GM18499 (cell line): ENCODE measurements at regions not wholly inside any gene's neighbourhood (a gene's known extent, or its start where the extent isn't known, plus 50 kb on each side); places are given as distances from the start of the nearest gene placed in this dataset.

Experiments
- ATAC-seq: cut with Tn5 transposase; IDR thresholded peaks from one replicate; pipeline ENCODE4 v1.9.1; 2021; ENCODE audit warnings: moderate number of reproducible peaks; ENCODE audit not compliant: insufficient read depth, unreplicated experiment

DNA sequence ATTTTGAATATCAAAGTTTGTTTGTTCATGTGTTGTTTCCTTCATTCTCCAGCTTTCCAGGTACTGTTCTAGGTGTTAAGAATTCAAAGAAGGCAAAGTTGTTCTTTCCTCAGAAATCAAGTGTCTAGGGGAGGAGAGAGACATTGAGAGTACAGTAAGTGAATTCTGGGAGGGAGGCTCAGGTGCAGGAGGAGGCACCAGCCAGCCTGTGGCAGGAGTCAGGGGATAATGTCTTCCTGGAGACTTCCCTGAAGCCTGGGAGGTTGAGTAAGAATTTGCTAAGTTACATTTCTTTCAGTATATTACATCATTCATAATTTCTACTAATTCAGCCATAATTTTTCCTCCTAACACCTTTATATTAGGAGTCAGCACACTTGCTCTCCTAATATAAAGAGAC, 462.1 kb downstream of the TDRD15 start:
- ATAC-seq = no peak

- no peak for ATAC-seq
Observed at GRCh38 chr2:21590026-21590690, 466.4 kb downstream of the TDRD15 start.

DNA sequence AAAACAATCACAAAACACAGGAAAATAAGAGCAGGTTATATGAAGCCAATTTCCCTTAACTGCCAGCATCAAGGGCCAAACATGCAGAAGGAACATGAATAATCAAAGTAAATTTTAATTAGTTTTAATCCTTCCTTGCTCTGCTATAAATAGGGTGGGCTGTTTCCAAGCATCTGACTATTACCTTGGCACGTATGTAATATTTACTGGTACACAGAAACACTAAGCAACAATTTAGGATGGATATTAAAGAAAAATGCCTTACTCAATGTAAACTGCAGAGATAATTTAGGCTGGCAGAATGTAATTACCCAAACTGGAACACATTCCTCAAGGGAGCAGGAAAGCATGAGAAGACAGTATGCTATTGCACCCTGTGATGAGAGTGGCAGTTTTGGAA, 468.2 kb downstream of the TDRD15 start:
- ATAC-seq = no peak

DNA sequence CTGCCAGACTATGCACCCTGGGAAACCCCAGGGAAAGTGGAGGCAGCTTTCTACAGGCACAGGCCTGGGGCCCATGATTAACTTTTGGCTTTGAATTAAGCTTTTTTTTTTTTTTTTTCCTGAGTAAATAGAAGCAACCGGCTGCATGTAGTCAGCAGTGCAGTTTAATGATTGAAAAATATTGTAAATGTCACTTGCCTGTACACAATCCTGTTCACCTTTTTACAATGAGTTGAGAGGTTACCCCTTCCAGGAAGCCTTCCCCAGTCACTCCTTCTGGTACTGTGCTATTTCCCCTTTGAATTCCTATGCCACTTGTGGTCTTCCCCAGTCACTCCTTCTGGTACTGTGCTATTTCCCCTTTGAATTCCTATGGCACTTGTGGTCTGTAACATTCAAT, 475.6 kb downstream of the TDRD15 start:
- ATAC-seq = no peak

DNA sequence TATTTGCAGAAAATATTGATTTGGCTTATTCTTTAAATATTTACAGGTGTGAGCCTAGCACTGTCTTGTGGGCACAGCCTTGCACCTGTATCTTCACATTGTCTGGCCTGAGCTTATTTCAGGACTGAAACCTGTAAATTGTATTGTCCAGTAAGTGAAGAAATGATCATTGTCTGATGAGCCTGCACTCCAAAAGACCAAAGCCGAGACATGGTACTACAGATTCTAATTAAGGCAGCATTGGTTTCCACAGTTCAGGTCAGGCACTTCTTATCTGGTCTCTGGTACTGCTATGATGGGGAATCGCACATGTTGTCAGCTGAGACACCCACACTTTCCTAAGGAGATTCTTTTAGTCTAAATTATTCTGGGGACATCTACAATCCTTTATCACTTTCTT, 479.0 kb downstream of the TDRD15 start:
- ATAC-seq = no peak

DNA sequence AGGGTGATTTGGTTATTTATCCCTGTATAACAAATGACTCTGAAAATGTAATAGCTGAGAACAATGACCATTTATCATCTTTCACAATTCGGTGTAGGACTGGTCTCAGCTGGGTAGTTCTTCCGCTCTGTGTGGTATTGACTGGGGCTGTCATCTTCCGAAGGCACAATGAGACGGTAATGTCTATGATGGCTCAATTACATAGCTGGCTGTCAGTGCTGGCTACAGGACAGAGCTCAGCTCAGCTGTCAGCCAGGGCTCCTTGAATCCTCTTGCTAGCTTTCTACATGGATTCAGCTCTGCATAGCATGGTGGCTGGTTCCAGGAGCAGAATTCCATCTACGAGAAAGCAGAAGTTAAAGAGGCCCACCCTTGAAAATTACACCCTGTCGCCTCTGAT, 483.8 kb downstream of the TDRD15 start:
- ATAC-seq = no peak

DNA sequence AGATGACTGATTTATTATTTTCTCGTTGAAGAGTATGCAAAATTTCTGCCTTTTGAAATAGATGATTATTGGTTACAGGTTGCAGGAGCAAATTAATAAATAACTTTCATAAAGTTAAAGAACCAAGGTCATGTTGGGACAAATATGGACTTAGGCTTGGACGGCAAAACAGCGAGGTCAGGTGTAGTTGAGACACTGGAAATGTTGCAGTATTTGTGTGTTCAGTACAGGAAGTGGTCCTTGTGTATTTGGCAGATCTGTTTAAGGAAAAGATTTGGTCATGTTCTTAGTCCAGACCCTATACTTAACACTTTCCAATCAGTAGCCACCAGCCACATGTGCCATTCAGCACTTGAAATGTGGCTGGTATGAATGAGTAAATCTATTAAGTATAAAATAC, 486.5 kb downstream of the TDRD15 start:
- no peak for ATAC-seq

- ATAC-seq = no peak
Observed at GRCh38 chr2:21617885-21618434, 494.2 kb downstream of the TDRD15 start.

DNA sequence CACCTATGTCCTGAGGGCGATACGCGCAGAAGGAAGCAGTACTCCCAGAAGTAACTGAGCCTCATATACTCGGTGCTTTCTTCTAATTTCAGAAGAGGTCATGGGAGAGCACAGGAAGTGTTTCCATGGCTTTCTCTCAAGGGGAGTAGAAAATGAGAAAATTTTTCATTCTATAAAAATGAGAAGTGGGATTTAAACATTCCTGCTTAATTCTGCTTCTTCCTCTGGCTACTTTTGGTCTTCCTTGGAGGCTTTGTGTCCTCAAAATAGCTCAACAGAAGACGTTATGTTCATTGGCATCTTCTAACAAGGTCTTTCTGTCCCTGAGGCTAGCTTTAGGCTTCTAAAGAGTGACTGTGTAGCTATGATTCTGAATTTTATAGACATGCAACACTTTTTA, 497.0 kb downstream of the TDRD15 start:
- ATAC-seq = no peak

DNA sequence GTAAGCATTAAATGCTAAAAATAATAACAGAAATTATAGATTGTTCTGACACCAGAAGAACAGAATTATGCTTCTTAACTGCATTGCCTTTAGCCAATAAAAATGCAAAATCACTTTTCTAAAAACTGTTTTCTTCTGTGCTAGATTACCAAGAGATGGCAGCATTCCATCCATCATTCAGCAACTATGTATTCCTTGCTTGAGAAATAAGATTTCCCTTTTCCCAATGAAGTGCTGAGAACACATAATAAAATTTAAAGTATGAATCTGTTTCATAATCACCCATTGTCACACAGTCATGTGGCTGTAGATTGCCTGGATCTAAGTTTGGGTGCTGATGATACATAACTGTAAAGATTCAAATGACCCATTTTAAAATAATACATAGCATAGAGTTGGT, 504.2 kb downstream of the TDRD15 start:
- ATAC-seq = no peak

- no peak for ATAC-seq
Observed at GRCh38 chr2:21633015-21633414, 509.2 kb downstream of the TDRD15 start.

DNA sequence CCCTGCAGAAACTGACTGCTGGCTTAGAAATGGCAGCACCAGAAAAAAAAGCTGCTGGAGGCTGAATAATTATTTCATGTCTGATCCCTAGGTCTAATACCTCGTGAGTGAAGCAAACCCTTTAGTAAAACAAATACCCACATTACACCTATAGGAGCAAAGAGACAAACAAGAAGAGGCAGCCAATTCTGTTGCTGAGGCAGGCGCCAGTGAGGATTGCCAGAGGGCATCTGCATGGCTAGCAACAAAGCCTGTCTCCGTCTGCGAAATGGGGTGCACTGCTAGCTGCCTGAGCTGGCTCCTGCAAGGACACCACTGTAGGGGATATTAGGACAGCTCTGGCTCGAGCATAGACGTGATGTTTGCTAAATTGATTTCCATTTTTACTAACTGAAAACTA, 509.7 kb downstream of the TDRD15 start:
- ATAC-seq = no peak

DNA sequence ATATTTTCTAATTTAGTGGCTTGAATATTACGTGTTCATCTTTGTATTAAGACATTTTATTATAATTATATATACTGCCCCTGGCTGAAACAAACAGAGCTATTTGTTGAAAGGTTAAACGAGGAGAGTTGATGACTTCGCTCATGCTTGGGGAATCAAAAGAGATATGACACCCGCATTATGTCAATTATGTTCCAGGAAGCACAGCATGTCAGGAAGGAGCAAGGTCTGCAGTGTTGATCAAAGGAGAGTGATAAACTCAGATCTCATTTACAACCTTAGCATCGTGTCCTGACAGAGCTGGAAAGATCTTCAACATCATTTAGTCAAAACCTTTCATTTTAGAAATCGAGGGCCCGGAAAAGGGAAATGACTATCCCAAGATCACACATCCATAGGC, 510.1 kb downstream of the TDRD15 start:
- no peak for ATAC-seq

GRCh38 chr2:21640046-21640445, 516.3 kb downstream of the TDRD15 start:
- no peak for ATAC-seq

- ATAC-seq = no peak
Observed at GRCh38 chr2:21642647-21643046, 518.9 kb downstream of the TDRD15 start.

DNA sequence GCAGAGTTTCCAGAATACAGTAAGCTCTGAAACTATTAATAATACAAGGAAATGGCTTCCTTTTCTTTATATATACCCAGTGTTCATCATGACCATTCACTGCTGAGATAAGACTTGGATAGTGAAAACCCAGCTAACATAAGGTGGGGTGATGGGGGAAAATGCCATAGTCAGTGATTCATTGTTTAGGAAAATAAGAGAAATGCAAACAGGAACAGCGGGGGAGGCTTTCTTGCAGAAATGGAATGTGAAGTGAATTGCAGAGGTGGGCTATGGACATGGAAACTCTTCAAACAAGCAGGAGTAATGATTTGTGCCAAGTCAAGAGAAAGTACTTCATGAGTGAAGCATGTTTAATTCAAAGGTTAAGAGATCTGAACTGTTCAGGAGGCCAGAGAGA, 519.4 kb downstream of the TDRD15 start:
- no peak for ATAC-seq

- no peak for ATAC-seq
Observed at GRCh38 chr2:21644266-21644665, 520.5 kb downstream of the TDRD15 start.

GRCh38 chr2:21646345-21646744, 522.6 kb downstream of the TDRD15 start:
- no peak for ATAC-seq

GRCh38 chr2:21650569-21650968, 526.8 kb downstream of the TDRD15 start:
- no peak for ATAC-seq

DNA sequence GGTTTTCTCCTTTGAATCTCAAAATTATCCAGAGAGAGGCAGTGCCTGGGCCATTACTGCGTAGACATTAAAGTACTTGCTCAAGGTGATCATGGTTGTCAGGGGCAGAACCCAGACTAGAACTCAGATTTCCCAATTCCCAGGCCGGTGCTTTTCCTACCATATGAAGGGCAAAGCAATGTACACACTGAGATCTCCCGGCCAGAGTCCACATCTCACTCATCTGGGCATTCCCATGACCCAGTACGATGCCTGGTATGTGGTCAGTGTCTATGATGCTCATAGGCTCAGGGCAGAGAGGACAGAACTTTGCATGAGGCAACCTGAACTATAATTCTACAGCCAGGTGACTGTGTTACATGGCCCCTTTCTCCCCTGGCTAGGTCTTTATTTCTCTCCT, 531.4 kb downstream of the TDRD15 start:
- ATAC-seq = no peak

- no peak for ATAC-seq
Observed at GRCh38 chr2:21656330-21657075, 532.7 kb downstream of the TDRD15 start.

GRCh38 chr2:21657445-21657844, 533.7 kb downstream of the TDRD15 start:
- no peak for ATAC-seq
